SU-DHL-6 (cell line): ENCODE measurements at regions not wholly inside any gene's neighbourhood (a gene's known extent, or its start where the extent isn't known, plus 50 kb on each side); places are given as distances from the start of the nearest gene placed in this dataset.
"Not testable (repeated sequence)": the region's sequence is repeated elsewhere in the genome, so short reads cannot be mapped to it uniquely, and the experiment has no call there.

ENCODE experiments used
- CTCF ChIP-seq: fragments of 200-600 bp; sonication (generic); IDR thresholded peaks from one replicate; pipeline ENCODE4 v1.5.1; 2017; ENCODE audit warnings: antibody characterized with exemption, mild to moderate bottlenecking, low read length, moderate library complexity; ENCODE audit not compliant: insufficient read depth, poor library complexity, severe bottlenecking
- EZH2phosphoT487 ChIP-seq: fragments of 200-600 bp; sonication (generic), shearing (Covaris generic); conservative IDR thresholded peaks from 2 replicates; pipeline ENCODE4 v1.6.1; 2018; ENCODE audit warnings: mild to moderate bottlenecking, antibody characterized with exemption, low read length, moderate library complexity, mixed read lengths

GRCh38 chr5:91757383-91757782 is 374.3 kb upstream of the ARRDC3 start:
- not testable (repeated sequence) for TF ChIP-seq CTCF, EZH2phosphoT487
